ENCODE measurements at regions not wholly inside any gene's neighbourhood (a gene's known extent, or its start where the extent isn't known, plus 50 kb on each side); places are given as distances from the start of the nearest gene placed in this dataset.

- POLR2A ChIA-PET, result no interaction called here
- no peaks in the 10 kb centered on the region for H3K4me1 Mint-ChIP-seq (ENCODE audit: low read depth)
These were observed 754.4 kb downstream of the NLGN4X start for GRCh38 chrX:5474282-5474681.

GRCh38 chrX:5458300-5458842 is 770.3 kb downstream of the NLGN4X start:
- H3K36me3 ChIP-seq (ENCODE audit: insufficient read depth, low read length), result no peaks in the 10 kb centered on the region
- ChIA-PET CTCF (no interaction called here), POLR2A (no interaction called here)
- DNase-seq (no peak), ATAC-seq (ENCODE audit: poor library complexity) (no peak)
- no peak overlapping the region for H3K27ac ChIP-seq (ENCODE audit: low read depth in 1 of 2, low read length in 2 of 2)
- H3K9me3 ChIP-seq (ENCODE audit: control insufficient read depth in 1 of 2, insufficient read depth in 1 of 2, low read length in 2 of 2), result no peaks in the 10 kb centered on the region
- no peaks in the 10 kb centered on the region for H3K9me3 Mint-ChIP-seq
- H3K36me3 Mint-ChIP-seq (ENCODE audit: low read depth), result no peaks in the 10 kb centered on the region
- no peak overlapping the region for H3K4me3 Mint-ChIP-seq
- no peak for TF ChIP-seq CTCF (IDR thresholded peaks at IDR 0.05)
- no peaks in the 10 kb centered on the region for H3K4me1 ChIP-seq (ENCODE audit: insufficient read depth, low read length)
- H3K27ac Mint-ChIP-seq, result no peak overlapping the region
- no peak overlapping the region for H3K4me3 ChIP-seq (ENCODE audit: low read length)
- no peaks in the 10 kb centered on the region for H3K4me1 Mint-ChIP-seq (ENCODE audit: low read depth)
- intact Hi-C loops (cut with DNase I, micrococcal nuclease), result no loop called here
- no peaks in the 10 kb centered on the region for H3K27me3 ChIP-seq (ENCODE audit: control insufficient read depth in 1 of 2, insufficient read depth in 2 of 2, low read length in 2 of 2)
- H3K27me3 Mint-ChIP-seq, result no peaks in the 10 kb centered on the region

More at GRCh38 chrX:5474282-5474681, 754.4 kb downstream of the NLGN4X start:
- no peaks in the 10 kb centered on the region for H3K4me1 ChIP-seq (ENCODE audit: insufficient read depth, low read length)
- no peak overlapping the region for H3K27ac ChIP-seq (ENCODE audit: low read depth in 1 of 2, low read length in 2 of 2)
- Mint-ChIP-seq H3K4me3 (no peak overlapping the region), H3K36me3 (ENCODE audit: low read depth) (no peaks in the 10 kb centered on the region), H3K9me3 (peaks cover 3% of the 10 kb centered on the region), H3K27me3 (no peaks in the 10 kb centered on the region), H3K27ac (no peak overlapping the region)
- DNase-seq, result no peak
- no peaks in the 10 kb centered on the region for H3K36me3 ChIP-seq (ENCODE audit: insufficient read depth, low read length)
- CTCF ChIA-PET, result no interaction called here
- H3K9me3 ChIP-seq (ENCODE audit: control insufficient read depth in 1 of 2, insufficient read depth in 1 of 2, low read length in 2 of 2), result no peaks in the 10 kb centered on the region
- H3K27me3 ChIP-seq (ENCODE audit: control insufficient read depth in 1 of 2, insufficient read depth in 2 of 2, low read length in 2 of 2), result no peaks in the 10 kb centered on the region
- ATAC-seq (ENCODE audit: poor library complexity), result no peak
- no peak overlapping the region for H3K4me3 ChIP-seq (ENCODE audit: low read length)
- no peak for TF ChIP-seq CTCF (IDR thresholded peaks at IDR 0.05)
- intact Hi-C loops (cut with DNase I, micrococcal nuclease), result no loop called here

- Histone ChIP-seq H3K36me3 (ENCODE audit: insufficient read depth, low read length) (no peaks in the 10 kb centered on the region), H3K27ac (ENCODE audit: low read depth in 1 of 2, low read length in 2 of 2) (no peak overlapping the region), H3K4me3 (ENCODE audit: low read length) (no peak overlapping the region), H3K4me1 (ENCODE audit: insufficient read depth, low read length) (no peaks in the 10 kb centered on the region), H3K9me3 (ENCODE audit: control insufficient read depth in 1 of 2, insufficient read depth in 1 of 2, low read length in 2 of 2) (no peaks in the 10 kb centered on the region), H3K27me3 (ENCODE audit: control insufficient read depth in 1 of 2, insufficient read depth in 2 of 2, low read length in 2 of 2) (no peaks in the 10 kb centered on the region)
- H3K4me3 Mint-ChIP-seq, result no peak overlapping the region
- POLR2A ChIA-PET, result no interaction called here
- no peaks in the 10 kb centered on the region for H3K27me3 Mint-ChIP-seq
- no peak for ATAC-seq (ENCODE audit: poor library complexity)
- H3K36me3 Mint-ChIP-seq (ENCODE audit: low read depth), result no peaks in the 10 kb centered on the region
- no peaks in the 10 kb centered on the region for H3K9me3 Mint-ChIP-seq
- intact Hi-C loops (cut with DNase I, micrococcal nuclease), result no loop called here
- no peak for TF ChIP-seq CTCF (IDR thresholded peaks at IDR 0.05)
- CTCF ChIA-PET, result no interaction called here
- no peak for DNase-seq
- H3K27ac Mint-ChIP-seq, result no peak overlapping the region
- no peaks in the 10 kb centered on the region for H3K4me1 Mint-ChIP-seq (ENCODE audit: low read depth)
These were observed 779.3 kb downstream of the NLGN4X start for GRCh38 chrX:5449323-5449722.

Data from CD4-positive, alpha-beta T cell (primary cell).